HCT116 (cell line): ENCODE measurements at regions not wholly inside any gene's neighbourhood (a gene's known extent, or its start where the extent isn't known, plus 50 kb on each side); places are given as distances from the start of the nearest gene placed in this dataset.

Experiments
- ATAC-seq: fragments of 200-7000 bp; cut with Tn5 transposase; 2 replicates; pipeline ENCODE4 v1.9.1; 2020; ENCODE audit warnings: mild to moderate bottlenecking, moderate library complexity
- BruUV-seq: library from RNA; stranded (reverse); fragments of 400-500 nt; replicated peaks from 2 replicates; lab custom pipeline; 2021; lab: Mats Ljungman, UMichigan
- CTCF ChIA-PET: fragments of 300-600 bp; sonication (Branson Sonifier 250); formaldehyde crosslinking; loops from one replicate; lab custom pipeline; 2021; ENCODE audit warnings: antibody characterized with exemption; lab: Charles Lee
- POLR2A ChIA-PET: fragments of 300-600, 350-600 bp; sonication (Branson Sonifier 250); formaldehyde crosslinking; loops from one replicate; lab custom pipeline; 2021; ENCODE audit warnings: antibody characterized with exemption; lab: Charles Lee
- RAD21 ChIA-PET, 2 experiments: fragments of 300-600 bp; sonication (Branson Sonifier 250); formaldehyde crosslinking; loops; one replicate each; lab custom pipeline; 2023; ENCODE audit warnings: low total read pairs in 2 of 2; ENCODE audit not compliant: uncharacterized antibody in 2 of 2, unreplicated experiment in 2 of 2, low non-redundant PET in 1 of 2; lab: Charles Lee
- DNase-seq: peaks from one replicate; pipeline ENCODE4 v3.0.0-alpha.2; 2010; ENCODE audit warnings: low read depth, low spot score
- H2AFZ ChIP-seq: fragments of 200-600 bp; shearing (Covaris generic), sonication (generic); 2 replicates; pipeline ENCODE4 v1.6.1; 2017; ENCODE audit warnings: low read depth, mixed run types, mixed read lengths, antibody characterized with exemption, low read length; ENCODE audit not compliant: poor library complexity, severe bottlenecking
- H3K27ac ChIP-seq: 2 replicates; pipeline ENCODE4 v1.5.1; 2012; ENCODE audit warnings: low read depth, low read length
- H3K27me3 ChIP-seq: fragments of 200-600 bp; sonication (generic); 2 replicates; pipeline ENCODE4 v1.6.1; 2016; ENCODE audit warnings: mixed run types, low read length, mixed read lengths; ENCODE audit not compliant: insufficient read depth
- H3K36me3 ChIP-seq, 2 experiments: fragments of 200-500 bp in 1 of 2; fragments of 200-600 bp in 1 of 2; sonication (Bioruptor generic) in 1 of 2; sonication (generic) in 1 of 2; 2 replicates each; pipeline versions ENCODE4 v1.5.1 to v1.6.1; 2014 to 2016; ENCODE audit warnings: low read length in 2 of 2, inconsistent platforms in 1 of 2, mixed read lengths in 1 of 2, mixed run types in 1 of 2; ENCODE audit not compliant: insufficient read depth in 2 of 2, control insufficient read depth in 1 of 2
- H3K4me1 ChIP-seq, 2 experiments: fragments of 200-600 bp in 1 of 2; sonication (generic) in 1 of 2; 2 replicates each; pipeline versions ENCODE4 v1.5.1 to v1.6.1; 2012 to 2017; ENCODE audit warnings: low read length in 2 of 2, inconsistent platforms in 1 of 2, mild to moderate bottlenecking in 1 of 2, mixed read lengths in 1 of 2, mixed run types in 1 of 2, moderate library complexity in 1 of 2; ENCODE audit not compliant: insufficient read depth in 2 of 2, control insufficient read depth in 1 of 2
- H3K4me2 ChIP-seq: fragments of 200-600 bp; sonication (generic); 2 replicates; pipeline ENCODE4 v1.6.1; 2017; ENCODE audit warnings: mixed run types, low read length, mixed read lengths
- H3K4me3 ChIP-seq, 2 experiments: fragments of 200-600 bp in 1 of 2; sonication (generic) in 1 of 2; replicated peaks in 1 of 2; 2 replicates each; pipeline ENCODE4 v1.5.1; 2011 to 2016; ENCODE audit warnings: low read length in 2 of 2, control low read depth in 1 of 2, low read depth in 1 of 2, mild to moderate bottlenecking in 1 of 2, mixed read lengths in 1 of 2, mixed run types in 1 of 2
- H3K79me2 ChIP-seq: fragments of 200-600 bp; sonication (generic); 2 replicates; pipeline ENCODE4 v1.6.1; 2017; ENCODE audit warnings: mild to moderate bottlenecking, mixed run types, low read length, moderate library complexity, mixed read lengths; ENCODE audit not compliant: insufficient read depth
- H3K9ac ChIP-seq: fragments of 200-600 bp; sonication (generic); 2 replicates; pipeline ENCODE4 v1.6.1; 2016; ENCODE audit warnings: low read length, mixed read lengths
- H3K9me2 ChIP-seq: fragments of 200-600 bp; sonication (generic), shearing (Covaris generic); 2 replicates; pipeline ENCODE4 v1.6.1; 2017; ENCODE audit warnings: mixed run types, mild to moderate bottlenecking, moderate library complexity; ENCODE audit not compliant: insufficient read depth
- H3K9me3 ChIP-seq, 2 experiments: fragments of 200-500 bp in 1 of 2; fragments of 200-600 bp in 1 of 2; sonication (Bioruptor generic) in 1 of 2; sonication (generic) in 1 of 2; 2 replicates each; pipeline ENCODE4 v1.6.1; 2014 to 2017; ENCODE audit warnings: low read length in 2 of 2, mixed read lengths in 2 of 2, inconsistent platforms in 1 of 2, low read depth in 1 of 2, mild to moderate bottlenecking in 1 of 2, mixed run types in 1 of 2, moderate library complexity in 1 of 2; ENCODE audit not compliant: control insufficient read depth in 1 of 2, insufficient read depth in 1 of 2
- H4K20me1 ChIP-seq: fragments of 200-600 bp; sonication (generic), shearing (Covaris generic); 2 replicates; pipeline ENCODE4 v1.6.1; 2017; ENCODE audit warnings: mixed run types, mild to moderate bottlenecking, moderate library complexity; ENCODE audit not compliant: insufficient read depth
- EZH2phosphoT487 ChIP-seq: fragments of 200-600 bp; IDR thresholded peaks from 2 replicates; pipeline ENCODE4 v1.6.1; 2018; ENCODE audit warnings: antibody characterized with exemption, borderline replicate concordance
- POLR2A ChIP-seq: IDR thresholded peaks from 2 replicates; pipeline ENCODE4 v1.7.0; 2011; ENCODE audit warnings: borderline replicate concordance; ENCODE audit not compliant: insufficient read depth, insufficient read length; ENCODE audit errors: extremely low read depth
- POLR2AphosphoS5 ChIP-seq: IDR thresholded peaks from 2 replicates; pipeline ENCODE4 v1.6.1; 2011; ENCODE audit warnings: mild to moderate bottlenecking, low read depth, low read length, moderate library complexity
- YY1 ChIP-seq: IDR thresholded peaks from 2 replicates; pipeline ENCODE4 v1.6.1; 2011; ENCODE audit warnings: low read length, low read depth, moderate library complexity, mild to moderate bottlenecking; ENCODE audit not compliant: insufficient replicate concordance; ENCODE audit errors: extremely low read depth
- ZNF274 ChIP-seq: fragments of 200-500 bp; sonication (Bioruptor generic); IDR thresholded peaks from 2 replicates; pipeline ENCODE4 v1.6.1; 2014; ENCODE audit warnings: mild to moderate bottlenecking, low read depth, low read length, inconsistent platforms
- intact Hi-C: fragments of 100-400 bp; cut with micrococcal nuclease; formaldehyde crosslinking; loops from 2 replicates; pipeline ENCODE4 v1.10.0; 2022

- H3K27me3 ChIP-seq = no peaks in the 10 kb centered on the region
- POLR2A ChIA-PET = interaction anchor here (1.1 to 2.8 kb wide), 11 partner anchors 7 to 179 kb away, joined by 5 to 12 read pairs (median 7); partner anchors contain the start of gene ERRFI1
- peak overlapping the region; percentile 91 for H3K27ac ChIP-seq
- H3K9ac ChIP-seq = peak overlapping the region; percentile 64
- no peaks in the 10 kb centered on the region for H4K20me1 ChIP-seq
- RAD21 ChIA-PET = interaction anchor here in 1 of 2 experiments (0.7 kb wide), 1 partner anchor 70 kb away, joined by 4 read pairs; no protein-coding TSS in a partner anchor
- H3K9me3 ChIP-seq = no peaks in the 10 kb centered on the region
- no TSS peak for BruUV-seq
- H3K4me3 ChIP-seq = no peak overlapping the region; a peak in 1 of 4 replicates
- H3K79me2 ChIP-seq = no peaks in the 10 kb centered on the region
- TF ChIP-seq EZH2phosphoT487 = no peak
- TF ChIP-seq POLR2AphosphoS5 = peak; percentile 37; the same call in 1 of the 2 replicates
- intact Hi-C loops = loop anchor here (5.0 kb wide), 1 partner anchor 104 kb away; no protein-coding TSS in a partner anchor
- no peak for ATAC-seq
- H3K4me2 ChIP-seq = peak overlapping the region; percentile 77
- CTCF ChIA-PET = interaction anchor here (1.6 kb wide), 1 partner anchor 111 kb away, joined by 4 to 7 read pairs; no protein-coding TSS in a partner anchor
- H2AFZ ChIP-seq = no peak overlapping the region
- peaks cover 71 to 98% of the 10 kb centered on the region in 2 experiments for H3K4me1 ChIP-seq
- H3K9me2 ChIP-seq = no peaks in the 10 kb centered on the region
- no peak for DNase-seq
- H3K36me3 ChIP-seq = no peaks in the 10 kb centered on the region
These were observed 114.9 kb upstream of the SLC45A1 start for GRCh38 chr1:8203056-8203455.

- ChIA-PET CTCF (interaction anchor here (1.6 kb wide), 1 partner anchor 112 kb away, joined by 4 read pairs; no protein-coding TSS in a partner anchor), POLR2A (interaction anchor here (0.7 to 2.8 kb wide), 22 partner anchors 8 to 178 kb away, joined by 3 to 12 read pairs (median 6); partner anchors contain the start of gene ERRFI1), RAD21 (interaction anchor here (0.7 to 1.5 kb wide), 2 partner anchors 35 to 69 kb away, joined by 4 read pairs; no protein-coding TSS in a partner anchor)
- Histone ChIP-seq H2AFZ (no peak overlapping the region), H3K36me3 (no peaks in the 10 kb centered on the region), H3K27me3 (no peaks in the 10 kb centered on the region), H3K9me2 (no peaks in the 10 kb centered on the region), H3K9me3 (no peaks in the 10 kb centered on the region), H4K20me1 (no peaks in the 10 kb centered on the region), H3K27ac (peak overlapping the region; percentile 91), H3K9ac (peak overlapping the region; percentile 64), H3K4me3 (peak overlapping the region; percentile 33 to 41), H3K4me2 (peak overlapping the region; percentile 77), H3K79me2 (no peaks in the 10 kb centered on the region), H3K4me1 (peaks cover 72 to 98% of the 10 kb centered on the region in 2 experiments)
- DNase-seq (peak; percentile 77), ATAC-seq (peak; percentile 62)
- no peak for TF ChIP-seq ZNF274
- peak; percentile 50 for TF ChIP-seq YY1
- peak; percentile 36 for TF ChIP-seq POLR2A
- TF ChIP-seq POLR2AphosphoS5 = peak; percentile 55; the same call in 1 of the 2 replicates
- intact Hi-C loops = loop anchor here (5.0 kb wide), 1 partner anchor 105 kb away; no protein-coding TSS in a partner anchor
- TSS peak; percentile 83 for BruUV-seq
These were observed 115.6 kb upstream of the SLC45A1 start for GRCh38 chr1:8202182-8202905.
